Stimulated activated CD8-positive, alpha-beta memory T cell treated with anti-CD3 and anti-CD28 coated beads, Interleukin-12 subunit alpha, Interleukin-12 subunit beta, amount 100 ng/mL, for 4 hours (primary cell): ENCODE measurements at regions not wholly inside any gene's neighbourhood (a gene's known extent, or its start where the extent isn't known, plus 50 kb on each side); places are given as distances from the start of the nearest gene placed in this dataset.
"Not testable (repeated sequence)": the region's sequence is repeated elsewhere in the genome, so short reads cannot be mapped to it uniquely, and the experiment has no call there.

Experiments used
- DNase-seq: peaks from one replicate; pipeline ENCODE4 v3.0.0-alpha.2; 2020; ENCODE audit warnings: low read depth

- DNase-seq = no peak
Measured at GRCh38 chr4:15163284-15163645, 161.0 kb downstream of the CPEB2 start.

- no peak for DNase-seq
Measured at GRCh38 chr4:15164571-15164970, 162.3 kb downstream of the CPEB2 start.

DNA sequence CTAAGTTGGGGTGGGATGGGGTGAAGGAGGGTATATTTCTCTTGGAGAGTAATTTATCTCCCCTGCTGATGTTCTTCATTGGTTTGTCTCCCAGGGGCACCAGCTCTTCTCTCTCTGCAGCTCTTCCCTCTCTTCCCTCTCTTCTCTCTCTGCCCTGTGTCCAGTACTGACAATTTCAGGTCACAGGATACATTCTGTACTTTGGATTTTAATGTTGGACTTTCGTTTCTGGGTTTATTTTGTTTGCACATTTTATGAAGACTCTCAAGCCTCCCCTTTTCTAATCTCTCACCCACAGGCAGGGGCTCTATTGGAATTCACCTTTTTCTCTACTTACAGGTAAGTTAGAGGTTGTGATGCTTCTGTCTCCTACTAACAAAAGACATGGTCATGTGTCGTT, 165.5 kb downstream of the CPEB2 start:
- no peak for DNase-seq

- no peak for DNase-seq
Measured at GRCh38 chr4:15168759-15169158, 166.5 kb downstream of the CPEB2 start.

GRCh38 chr4:15171725-15172124, 169.4 kb downstream of the CPEB2 start:
- DNase-seq = no peak

GRCh38 chr4:15173251-15173650, 171.0 kb downstream of the CPEB2 start:
- DNase-seq = no peak

GRCh38 chr4:15174168-15174567, 171.9 kb downstream of the CPEB2 start:
- not testable (repeated sequence) for DNase-seq

- not testable (repeated sequence) for DNase-seq
Measured at GRCh38 chr4:15179842-15180241, 177.6 kb downstream of the CPEB2 start.

GRCh38 chr4:15182600-15183220, 180.4 kb downstream of the CPEB2 start:
- DNase-seq = no peak

DNA sequence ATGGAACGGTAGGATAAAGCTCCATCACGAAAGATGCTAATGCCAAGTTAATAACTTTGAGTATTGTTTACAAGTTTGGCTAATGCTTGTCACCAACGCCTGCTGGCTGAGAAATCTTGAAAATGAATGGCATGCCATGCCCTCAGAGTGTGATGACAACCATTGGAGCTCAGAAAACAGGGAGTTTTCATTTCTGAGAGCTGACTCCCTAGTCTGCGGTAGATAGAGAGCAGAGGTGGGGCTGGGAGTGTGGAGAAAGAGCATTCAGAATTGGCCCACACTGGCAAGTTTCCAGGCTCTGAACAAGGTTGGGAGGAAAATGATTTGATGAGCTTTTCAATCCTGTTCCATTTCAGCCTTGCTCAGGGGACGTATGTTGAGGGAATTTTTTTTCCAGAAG, 183.9 kb downstream of the CPEB2 start:
- DNase-seq = no peak

GRCh38 chr4:15186806-15187205, 184.5 kb downstream of the CPEB2 start:
- DNase-seq = no peak

DNA sequence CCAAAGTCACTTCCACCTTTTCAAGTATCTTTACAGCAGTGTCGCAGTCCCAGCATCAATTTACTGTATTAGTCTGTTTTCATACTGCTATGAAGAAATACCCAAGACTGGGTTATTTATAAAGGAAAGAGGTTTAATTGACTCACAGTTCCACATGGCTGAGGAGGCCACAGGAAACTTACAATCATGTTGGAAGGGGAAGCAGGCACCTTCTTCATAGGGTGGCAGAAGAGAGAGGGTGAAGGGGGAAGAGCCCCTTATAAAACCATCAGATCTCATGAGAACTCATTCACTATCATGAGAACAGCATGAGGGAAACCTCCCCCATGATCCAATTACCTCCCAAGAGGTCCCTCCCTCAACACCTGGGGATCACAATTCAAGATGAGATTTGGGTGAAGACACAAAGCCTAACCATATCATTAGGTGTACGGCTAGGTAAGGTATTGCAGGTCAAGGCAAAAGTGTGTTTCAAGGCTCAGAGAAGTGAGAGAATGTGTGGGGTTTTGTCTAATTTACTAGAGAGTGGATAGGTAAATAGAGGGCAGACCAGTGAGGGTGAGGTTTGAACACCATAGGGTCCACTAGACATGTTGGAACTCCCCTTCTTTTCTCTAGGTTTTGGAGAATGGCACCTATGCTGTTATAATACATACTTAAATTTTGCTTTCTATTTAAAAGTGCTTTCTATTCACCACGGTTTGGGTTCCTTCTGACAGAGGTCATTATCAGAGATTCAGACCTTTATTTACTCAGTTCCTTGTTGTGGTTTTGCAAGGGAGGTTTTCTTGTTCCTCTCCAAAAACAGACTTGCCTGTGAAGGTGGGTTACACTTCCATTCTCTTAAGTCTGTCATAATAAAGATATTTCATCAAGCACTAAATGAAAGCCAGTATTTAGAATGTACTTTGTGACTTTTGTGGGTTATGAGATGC, 186.6 kb downstream of the CPEB2 start:
- DNase-seq = no peak

GRCh38 chr4:15194520-15194919, 192.2 kb downstream of the CPEB2 start:
- DNase-seq = no peak

GRCh38 chr4:15197005-15197404, 194.7 kb downstream of the CPEB2 start:
- no peak for DNase-seq

DNA sequence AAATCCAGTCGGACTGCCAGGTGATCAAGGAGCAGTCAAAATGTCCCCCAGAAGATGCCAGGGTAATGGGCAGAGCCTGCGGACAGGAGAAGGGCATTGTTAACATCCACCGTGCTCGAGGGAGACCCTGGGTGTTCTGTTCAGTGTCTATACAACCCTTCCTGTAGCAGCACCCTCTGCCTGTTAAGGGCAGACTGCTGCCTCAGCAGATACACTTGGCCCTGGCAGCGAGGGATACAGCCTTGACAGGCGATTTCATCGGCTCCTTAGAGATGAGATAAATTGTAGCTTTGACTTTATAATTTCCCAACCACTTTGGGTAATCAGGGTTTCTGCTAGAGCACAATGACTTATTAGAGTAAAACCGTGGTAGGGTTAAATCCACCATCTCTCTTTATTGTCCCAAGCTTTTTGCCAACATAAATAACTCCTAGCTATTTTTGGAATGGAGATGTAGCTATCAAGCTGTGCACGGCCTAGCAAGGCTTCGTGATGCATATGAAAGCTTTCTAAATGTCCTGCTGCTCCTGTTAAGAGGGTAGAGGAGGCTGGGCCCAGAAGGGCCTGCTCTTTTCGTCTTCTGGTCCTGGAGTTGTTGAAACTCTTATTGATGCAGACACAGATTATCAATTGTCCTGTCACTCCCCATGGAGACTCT, 195.9 kb downstream of the CPEB2 start:
- DNase-seq = no peak

GRCh38 chr4:15201782-15202181, 199.5 kb downstream of the CPEB2 start:
- DNase-seq = no peak

- DNase-seq = no peak
Measured at GRCh38 chr4:15202481-15202880, 200.2 kb downstream of the CPEB2 start.

DNA sequence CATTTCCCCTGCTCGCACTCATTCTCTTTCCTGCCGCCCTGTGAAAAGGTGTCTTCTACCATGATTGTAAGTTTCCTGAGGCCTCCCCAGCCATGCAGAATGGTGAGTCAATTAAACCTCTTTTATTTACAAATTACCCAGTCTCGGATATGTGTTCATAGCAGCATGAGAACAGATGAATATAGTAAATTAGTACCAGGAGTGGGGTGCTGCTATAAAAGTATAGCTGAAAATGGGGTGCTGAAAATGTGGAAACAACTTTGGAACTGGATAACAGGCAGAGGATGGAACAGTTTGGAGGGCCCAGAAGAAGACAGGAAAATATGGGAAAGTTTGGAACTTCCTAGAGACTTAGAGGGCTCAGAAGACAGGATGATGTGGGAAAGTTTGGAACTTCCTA, 204.2 kb downstream of the CPEB2 start:
- not testable (repeated sequence) for DNase-seq

DNA sequence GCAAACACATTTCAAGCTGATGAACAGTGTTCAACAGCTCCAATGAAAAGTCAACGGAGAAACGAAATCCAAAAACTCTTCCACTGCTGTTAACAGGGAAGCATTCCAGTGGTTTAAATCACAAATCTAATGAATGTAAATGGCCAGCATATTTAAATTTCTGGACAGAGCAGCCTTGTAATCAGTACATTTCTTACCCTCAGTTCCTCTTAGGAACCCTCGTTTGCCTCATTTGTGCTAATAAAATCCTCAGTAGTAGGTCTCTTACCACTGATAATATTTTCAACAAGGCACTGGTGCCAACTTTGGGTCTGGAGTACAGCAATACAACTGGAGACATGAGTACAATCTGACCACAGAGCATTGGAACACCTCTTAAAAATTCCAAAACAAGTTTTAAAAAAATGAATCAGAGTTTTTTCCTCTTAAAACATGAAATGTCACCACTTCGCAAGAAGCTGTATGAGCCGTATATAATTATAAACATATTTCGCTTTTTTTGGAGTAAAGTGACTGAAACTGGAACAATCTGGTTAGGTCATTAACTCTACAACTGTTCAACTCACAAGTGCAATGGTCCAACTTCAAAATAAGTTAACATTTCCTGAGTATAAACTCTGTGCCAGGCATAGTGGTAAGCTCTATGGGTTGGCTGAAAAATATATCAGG, 211.2 kb downstream of the CPEB2 start:
- no peak for DNase-seq

GRCh38 chr4:15215109-15215508, 212.7 kb upstream of the C1QTNF7 start:
- DNase-seq = no peak

- DNase-seq = no peak
Measured at GRCh38 chr4:15226203-15226602, 201.6 kb upstream of the C1QTNF7 start.
